ENCODE measurements at regions not wholly inside any gene's neighbourhood (a gene's known extent, or its start where the extent isn't known, plus 50 kb on each side); places are given as distances from the start of the nearest gene placed in this dataset.

DNA sequence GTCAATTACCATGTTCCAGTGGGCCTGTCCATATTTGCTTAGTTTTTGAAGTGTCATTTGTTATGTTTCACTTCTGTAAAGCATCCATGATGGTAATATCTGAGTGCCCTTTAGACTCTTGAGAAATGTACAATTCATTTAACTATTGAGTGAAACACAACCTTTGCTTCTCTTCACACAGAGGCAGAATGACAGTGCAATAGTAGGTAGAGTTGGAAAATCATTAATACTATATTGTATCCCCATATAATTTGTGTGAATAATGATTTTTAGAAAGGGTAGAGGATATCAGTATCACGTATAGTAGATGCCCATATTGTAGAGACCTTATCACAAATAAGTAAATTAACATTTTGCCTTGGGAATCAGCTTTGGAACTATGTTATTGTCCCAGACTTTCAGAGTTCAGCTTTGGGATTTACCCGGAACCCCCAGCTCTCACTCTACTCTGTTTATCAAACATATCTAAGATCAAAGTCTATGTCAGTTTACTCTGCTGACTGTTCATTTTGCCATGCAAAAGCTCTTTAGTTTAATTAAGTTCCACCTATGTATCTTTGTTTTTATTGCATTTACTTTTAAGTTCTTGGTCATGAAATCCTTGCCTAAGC lies 172.7 kb upstream of the NOL4 start:
- TF ChIP-seq EZH2 (optimal IDR thresholded peaks at IDR 0.05; ENCODE audit: low read depth, low read length) (no peak), CTCF (IDR thresholded peaks at IDR 0.05; ENCODE audit: low read length) (no peak), EZH2phosphoT487 (IDR thresholded peaks at IDR 0.05; ENCODE audit: low read length) (no peak)

All from MM.1S (cell line).